ENCODE measurements at regions not wholly inside any gene's neighbourhood (a gene's known extent, or its start where the extent isn't known, plus 50 kb on each side); places are given as distances from the start of the nearest gene placed in this dataset.

GRCh38 chr2:215528555-215528954, 92.7 kb upstream of the FN1 start:
- no peak for DNase-seq

- DNase-seq: no peak
These were observed 91.9 kb upstream of the FN1 start for GRCh38 chr2:215527736-215528135.

- no peak for DNase-seq
These were observed 90.5 kb upstream of the FN1 start for GRCh38 chr2:215526341-215526740.

- DNase-seq: no peak
These were observed 86.4 kb upstream of the FN1 start for GRCh38 chr2:215522237-215522636.

GRCh38 chr2:215521031-215521430, 85.2 kb upstream of the FN1 start:
- DNase-seq: no peak

- no peak for DNase-seq
These were observed 81.5 kb upstream of the FN1 start for GRCh38 chr2:215517391-215517790.

- no peak for DNase-seq
These were observed 78.6 kb upstream of the FN1 start for GRCh38 chr2:215514516-215514915.

GRCh38 chr2:215511454-215512346, 75.8 kb upstream of the FN1 start:
- no peak for DNase-seq

GRCh38 chr2:215507836-215508235, 72.0 kb upstream of the FN1 start:
- DNase-seq: no peak

GRCh38 chr2:215507136-215507535, 71.3 kb upstream of the FN1 start:
- no peak for DNase-seq

GRCh38 chr2:215506604-215506990, 70.7 kb upstream of the FN1 start:
- no peak for DNase-seq

GRCh38 chr2:215505044-215505786, 69.3 kb upstream of the FN1 start:
- DNase-seq: no peak

GRCh38 chr2:215504547-215504946, 68.7 kb upstream of the FN1 start:
- DNase-seq: no peak

- DNase-seq: no peak
These were observed 67.5 kb upstream of the FN1 start for GRCh38 chr2:215503381-215503780.

- DNase-seq: no peak
These were observed 64.6 kb upstream of the FN1 start for GRCh38 chr2:215500466-215500865.

- DNase-seq: no peak
These were observed 63.5 kb upstream of the FN1 start for GRCh38 chr2:215499331-215499730.

- no peak for DNase-seq
These were observed 62.6 kb upstream of the FN1 start for GRCh38 chr2:215498431-215498830.

GRCh38 chr2:215493376-215493775, 57.5 kb upstream of the FN1 start:
- DNase-seq: no peak

GRCh38 chr2:215489288-215489848, 53.5 kb upstream of the FN1 start:
- no peak for DNase-seq

- DNase-seq: no peak
These were observed 51.1 kb upstream of the FN1 start for GRCh38 chr2:215487002-215487372.

- DNase-seq: no peak
These were observed 50.6 kb upstream of the FN1 start for GRCh38 chr2:215486291-215487001.

All from NCI-H2081 treated with DMSO at 0.1 percent for 48 hours (cell line).